ENCODE measurements at regions not wholly inside any gene's neighbourhood (a gene's known extent, or its start where the extent isn't known, plus 50 kb on each side); places are given as distances from the start of the nearest gene placed in this dataset.
"Not testable (repeated sequence)": the region's sequence is repeated elsewhere in the genome, so short reads cannot be mapped to it uniquely, and the experiment has no call there.

DNA sequence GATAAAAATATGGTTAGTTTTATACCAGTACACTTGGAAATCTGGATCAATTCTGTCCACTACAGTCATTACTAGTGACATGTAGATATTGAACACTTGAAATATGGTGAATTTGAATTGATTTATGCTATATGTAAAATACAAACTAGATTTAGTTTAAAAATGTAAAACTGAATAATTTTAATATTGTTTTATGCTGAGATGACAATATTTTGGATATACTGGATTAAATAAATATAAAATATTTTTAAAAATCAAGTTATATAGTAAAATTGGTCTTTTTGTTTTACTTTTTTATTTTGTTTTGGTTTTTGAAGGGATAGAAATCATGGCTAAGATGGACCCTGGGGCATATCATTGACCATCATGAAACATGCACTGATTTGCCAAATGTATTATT is 1372.8 kb upstream of the CDH18 start:
- ATAC-seq; H3K9ac ChIP-seq (ENCODE audit: control insufficient read depth, insufficient read depth, low read length); H3K4me2 ChIP-seq (ENCODE audit: control insufficient read depth, insufficient read depth); FAIRE-seq; H3K4me3 ChIP-seq; CTCF ChIA-PET; H3K9me3 ChIP-seq (replicated peaks; ENCODE audit: control insufficient read depth, insufficient read depth, low read length); H3K4me1 ChIP-seq (ENCODE audit: control insufficient read depth, insufficient read depth, low read length); DNase-seq (ENCODE audit: low read depth, low spot score); H4K20me1 ChIP-seq (ENCODE audit: control insufficient read depth, insufficient read depth); H3K27me3 ChIP-seq (replicated peaks in 1 of 2; ENCODE audit: control insufficient read depth in 2 of 2, insufficient read depth in 2 of 2, low read length in 1 of 2); H2AFZ ChIP-seq (ENCODE audit: control insufficient read depth, low read depth, low read length); in situ Hi-C loops (cut with MboI); H3K27ac ChIP-seq (ENCODE audit: control insufficient read depth, insufficient read depth); intact Hi-C loops (cut with micrococcal nuclease; ENCODE audit: unreplicated experiment); POLR2A ChIA-PET; RAD21 ChIA-PET (ENCODE audit: unreplicated experiment); H3K36me3 ChIP-seq (ENCODE audit: control insufficient read depth in 2 of 2, insufficient read depth in 2 of 2, low read length in 1 of 2); SMC1A ChIA-PET (ENCODE audit: uncharacterized antibody, unreplicated experiment); BruUV-seq (replicated peaks); H3K79me2 ChIP-seq (ENCODE audit: control insufficient read depth, insufficient read depth, low read length): not testable (repeated sequence)

DNA sequence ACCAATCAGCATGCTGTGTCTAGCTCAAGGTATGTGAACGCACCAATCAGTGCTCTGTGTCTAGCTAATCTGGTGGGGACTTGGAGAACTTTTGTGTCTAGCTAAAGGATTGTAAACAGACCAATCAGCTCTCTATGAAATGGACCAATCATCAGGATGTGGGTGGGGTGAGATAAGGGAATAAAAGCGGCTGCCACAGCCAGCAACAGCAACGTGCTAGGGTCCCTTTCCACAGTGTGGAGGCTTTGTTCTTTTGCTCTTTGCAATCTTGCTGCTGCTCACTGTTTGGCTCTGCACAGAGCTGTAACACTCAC is 1353.9 kb upstream of the CDH18 start:
- CTCF ChIA-PET; H2AFZ ChIP-seq (ENCODE audit: control insufficient read depth, low read depth, low read length); BruUV-seq (replicated peaks); POLR2A ChIA-PET; in situ Hi-C loops (cut with MboI); FAIRE-seq; H4K20me1 ChIP-seq (ENCODE audit: control insufficient read depth, insufficient read depth); H3K27ac ChIP-seq (ENCODE audit: control insufficient read depth, insufficient read depth); H3K4me2 ChIP-seq (ENCODE audit: control insufficient read depth, insufficient read depth); H3K27me3 ChIP-seq (replicated peaks in 1 of 2; ENCODE audit: control insufficient read depth in 2 of 2, insufficient read depth in 2 of 2, low read length in 1 of 2); RAD21 ChIA-PET (ENCODE audit: unreplicated experiment); H3K79me2 ChIP-seq (ENCODE audit: control insufficient read depth, insufficient read depth, low read length); H3K4me1 ChIP-seq (ENCODE audit: control insufficient read depth, insufficient read depth, low read length); ATAC-seq; DNase-seq (ENCODE audit: low read depth, low spot score); H3K9me3 ChIP-seq (replicated peaks; ENCODE audit: control insufficient read depth, insufficient read depth, low read length); intact Hi-C loops (cut with micrococcal nuclease; ENCODE audit: unreplicated experiment); H3K4me3 ChIP-seq; H3K36me3 ChIP-seq (ENCODE audit: control insufficient read depth in 2 of 2, insufficient read depth in 2 of 2, low read length in 1 of 2); H3K9ac ChIP-seq (ENCODE audit: control insufficient read depth, insufficient read depth, low read length); SMC1A ChIA-PET (ENCODE audit: uncharacterized antibody, unreplicated experiment): not testable (repeated sequence)
- 70% methylated on average over 3 of the region's 3 CpGs for WGBS (ENCODE audit: insufficient coverage, insufficient replicate concordance, low lambda C conversion rate, missing lambda C conversion rate)

DNA sequence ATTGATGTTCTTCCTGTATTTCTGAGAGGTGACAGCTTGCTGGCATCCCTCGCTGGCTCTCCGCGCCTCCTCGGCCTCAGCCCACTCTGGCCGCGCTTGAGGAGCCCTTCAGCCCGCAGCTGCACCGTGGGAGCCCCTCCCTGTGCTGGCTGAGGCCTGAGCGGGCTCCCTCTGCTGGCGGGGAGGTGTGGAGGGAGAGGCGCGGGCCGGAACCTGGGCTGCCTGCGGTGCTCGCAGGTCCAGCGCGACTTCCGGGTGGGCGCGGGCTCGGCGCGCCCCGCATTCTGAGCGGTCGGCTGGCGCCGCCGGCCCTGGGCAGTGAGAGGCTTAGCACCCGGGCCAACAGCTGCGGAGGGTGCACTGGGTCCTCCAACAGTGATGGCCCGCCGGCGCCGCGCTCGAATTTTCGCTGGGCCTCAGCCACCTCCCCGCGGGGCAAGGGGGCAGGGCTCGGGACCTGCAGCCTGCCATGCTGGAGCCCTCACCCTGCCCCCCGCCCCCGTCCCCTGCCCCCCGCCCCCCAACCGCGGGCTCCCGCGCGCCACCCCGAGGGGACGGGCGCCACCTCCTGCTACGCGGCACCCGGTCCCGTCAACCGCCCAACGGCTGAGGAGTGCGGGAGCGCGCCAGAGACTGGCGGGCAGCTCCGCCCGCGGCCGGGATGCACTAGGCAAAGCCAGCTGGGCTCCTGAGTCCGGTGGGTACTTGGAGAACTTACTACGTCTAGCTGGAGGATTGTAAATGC is 1353.4 kb upstream of the CDH18 start:
- DNase-seq (ENCODE audit: low read depth, low spot score); SMC1A ChIA-PET (ENCODE audit: uncharacterized antibody, unreplicated experiment); BruUV-seq (replicated peaks); H3K79me2 ChIP-seq (ENCODE audit: control insufficient read depth, insufficient read depth, low read length); H3K9me3 ChIP-seq (replicated peaks; ENCODE audit: control insufficient read depth, insufficient read depth, low read length); FAIRE-seq; H3K4me3 ChIP-seq; intact Hi-C loops (cut with micrococcal nuclease; ENCODE audit: unreplicated experiment); H3K36me3 ChIP-seq (ENCODE audit: control insufficient read depth in 2 of 2, insufficient read depth in 2 of 2, low read length in 1 of 2); in situ Hi-C loops (cut with MboI); H4K20me1 ChIP-seq (ENCODE audit: control insufficient read depth, insufficient read depth); H3K27ac ChIP-seq (ENCODE audit: control insufficient read depth, insufficient read depth); ATAC-seq; H3K4me1 ChIP-seq (ENCODE audit: control insufficient read depth, insufficient read depth, low read length); RAD21 ChIA-PET (ENCODE audit: unreplicated experiment); CTCF ChIA-PET; H3K27me3 ChIP-seq (replicated peaks in 1 of 2; ENCODE audit: control insufficient read depth in 2 of 2, insufficient read depth in 2 of 2, low read length in 1 of 2); H3K9ac ChIP-seq (ENCODE audit: control insufficient read depth, insufficient read depth, low read length); POLR2A ChIA-PET; H3K4me2 ChIP-seq (ENCODE audit: control insufficient read depth, insufficient read depth); H2AFZ ChIP-seq (ENCODE audit: control insufficient read depth, low read depth, low read length): not testable (repeated sequence)
- 90% methylated on average over 6 of the region's 68 CpGs for WGBS (ENCODE audit: insufficient coverage, insufficient replicate concordance, low lambda C conversion rate, missing lambda C conversion rate)

DNA sequence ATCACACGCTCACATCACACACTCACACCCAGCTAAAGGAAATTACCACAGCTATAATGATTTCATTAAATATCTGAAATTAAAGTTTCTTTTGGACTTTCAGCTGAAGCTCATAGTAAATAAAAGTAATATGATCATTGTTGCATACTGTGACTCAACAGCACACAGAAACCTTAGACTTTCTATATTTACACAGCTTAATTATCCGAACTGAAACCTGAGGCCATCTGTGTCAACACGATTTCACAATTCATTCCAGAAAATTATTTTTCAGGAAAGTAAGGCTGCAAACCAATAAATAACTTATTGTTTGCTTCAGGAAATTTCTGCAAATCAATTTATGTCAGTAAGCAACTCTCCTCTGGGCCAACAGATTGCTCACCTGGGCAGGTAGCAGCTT is 1352.2 kb upstream of the CDH18 start:
- H3K4me1 ChIP-seq (ENCODE audit: control insufficient read depth, insufficient read depth, low read length); H3K4me2 ChIP-seq (ENCODE audit: control insufficient read depth, insufficient read depth); CTCF ChIA-PET; H3K4me3 ChIP-seq; BruUV-seq (replicated peaks); H3K27me3 ChIP-seq (replicated peaks in 1 of 2; ENCODE audit: control insufficient read depth in 2 of 2, insufficient read depth in 2 of 2, low read length in 1 of 2); H3K9ac ChIP-seq (ENCODE audit: control insufficient read depth, insufficient read depth, low read length); H3K9me3 ChIP-seq (replicated peaks; ENCODE audit: control insufficient read depth, insufficient read depth, low read length); in situ Hi-C loops (cut with MboI); SMC1A ChIA-PET (ENCODE audit: uncharacterized antibody, unreplicated experiment); H4K20me1 ChIP-seq (ENCODE audit: control insufficient read depth, insufficient read depth); FAIRE-seq; DNase-seq (ENCODE audit: low read depth, low spot score); POLR2A ChIA-PET; H2AFZ ChIP-seq (ENCODE audit: control insufficient read depth, low read depth, low read length); H3K79me2 ChIP-seq (ENCODE audit: control insufficient read depth, insufficient read depth, low read length); intact Hi-C loops (cut with micrococcal nuclease; ENCODE audit: unreplicated experiment); H3K27ac ChIP-seq (ENCODE audit: control insufficient read depth, insufficient read depth); ATAC-seq; RAD21 ChIA-PET (ENCODE audit: unreplicated experiment); H3K36me3 ChIP-seq (ENCODE audit: control insufficient read depth in 2 of 2, insufficient read depth in 2 of 2, low read length in 1 of 2): not testable (repeated sequence)
- WGBS (ENCODE audit: insufficient coverage, insufficient replicate concordance, low lambda C conversion rate, missing lambda C conversion rate), result 30% methylated on average over 2 of the region's 3 CpGs

All from GM12878 (cell line).